ENCODE measurements at regions not wholly inside any gene's neighbourhood (a gene's known extent, or its start where the extent isn't known, plus 50 kb on each side); places are given as distances from the start of the nearest gene placed in this dataset.

GRCh38 chr1:185661971-185662370, 72.2 kb upstream of the HMCN1 start (continued):
- TF ChIP-seq, protein P1, sequence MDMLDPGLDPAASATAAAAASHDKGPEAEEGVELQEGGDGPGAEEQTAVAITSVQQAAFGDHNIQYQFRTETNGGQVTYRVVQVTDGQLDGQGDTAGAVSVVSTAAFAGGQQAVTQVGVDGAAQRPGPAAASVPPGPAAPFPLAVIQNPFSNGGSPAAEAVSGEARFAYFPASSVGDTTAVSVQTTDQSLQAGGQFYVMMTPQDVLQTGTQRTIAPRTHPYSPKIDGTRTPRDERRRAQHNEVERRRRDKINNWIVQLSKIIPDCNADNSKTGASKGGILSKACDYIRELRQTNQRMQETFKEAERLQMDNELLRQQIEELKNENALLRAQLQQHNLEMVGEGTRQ (IDR thresholded peaks at IDR 0.05) = no peak

- no peak for DNase-seq (ENCODE audit: low read depth in 1 of 2, low spot score in 1 of 2)
- H3K4me1 ChIP-seq = 0 out of 3 replicates have a peak, but pooled peaks cover 2% of the 10 kb centered on the region
- POLR2A ChIA-PET = no interaction called here
- TF ChIP-seq CBX2 (IDR thresholded peaks at IDR 0.05; ENCODE audit: borderline replicate concordance, low read depth) (no peak), ATOH8 (CRISPR knock-in tag; IDR thresholded peaks at IDR 0.05; ENCODE audit: low read depth) (no peak), CHD2 (IDR thresholded peaks at IDR 0.05; ENCODE audit: low read length, partially characterized antibody) (no peak), CEBPB (IDR thresholded peaks at IDR 0.05) (no peak), HEYL (CRISPR knock-in tag; IDR thresholded peaks at IDR 0.05) (no peak), HOXB13 (CRISPR knock-in tag; IDR thresholded peaks at IDR 0.05; ENCODE audit: low read depth) (no peak)
- H3K9me3 ChIP-seq = no peaks in the 10 kb centered on the region
- no peak overlapping the region for H3K4me3 ChIP-seq
- CTCF ChIA-PET = no interaction called here
- ATAC-seq = no peak
- no peak overlapping the region for H3K27ac ChIP-seq
- 92% methylated on average over 3 of the region's 3 CpGs for WGBS (ENCODE audit: missing lambda C conversion rate)
- no peak for FAIRE-seq
- H3K4me2 ChIP-seq = no peak overlapping the region
Observed at GRCh38 chr1:185656663-185657062, 77.5 kb upstream of the HMCN1 start.

DNA sequence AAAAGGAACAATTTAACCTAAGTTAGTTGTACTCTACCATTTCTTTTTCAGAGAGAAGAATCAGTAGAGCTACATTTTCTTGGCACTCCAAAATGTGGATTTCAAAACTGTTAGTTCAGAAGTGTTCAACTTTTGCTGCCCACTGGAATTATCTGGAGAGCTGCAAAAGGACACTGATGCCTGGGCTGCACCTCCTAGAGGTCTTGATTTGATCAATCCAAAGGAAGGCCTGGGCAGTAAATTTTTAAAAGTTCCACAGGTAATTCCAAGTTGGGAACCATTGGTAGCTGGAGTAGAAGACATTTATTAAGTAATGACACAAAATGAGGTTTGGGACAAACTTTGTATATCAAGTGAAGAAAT, 79.3 kb upstream of the HMCN1 start:
- Histone ChIP-seq H3K9me3 (no peaks in the 10 kb centered on the region), H3K4me2 (no peak overlapping the region), H3K27ac (no peak overlapping the region), H3K4me1 (peaks cover 11% of the 10 kb centered on the region), H3K4me3 (no peak overlapping the region)
- TF ChIP-seq BHLHE40 (IDR thresholded peaks at IDR 0.05; ENCODE audit: low read depth, low read length) (no peak), NFE2L2 (conservative IDR thresholded peaks at IDR 0.05; ENCODE audit: low read length) (no peak), GATA3 (IDR thresholded peaks at IDR 0.05; ENCODE audit: borderline replicate concordance) (no peak), CHD2 (IDR thresholded peaks at IDR 0.05; ENCODE audit: low read length, partially characterized antibody) (no peak), MAZ (IDR thresholded peaks at IDR 0.05; ENCODE audit: borderline replicate concordance, low read depth, low read length) (no peak), HOXA7 (CRISPR knock-in tag; IDR thresholded peaks at IDR 0.05) (no peak), CEBPB (IDR thresholded peaks at IDR 0.05) (no peak), MAFK (IDR thresholded peaks at IDR 0.05; ENCODE audit: partially characterized antibody) (no peak), CBX8 (IDR thresholded peaks at IDR 0.05) (no peak), EHMT2 (IDR thresholded peaks at IDR 0.05; ENCODE audit: low read depth) (no peak)
- TF ChIP-seq, protein P1 (IDR thresholded peaks at IDR 0.05) = no peak
- TF ChIP-seq, protein P2, sequence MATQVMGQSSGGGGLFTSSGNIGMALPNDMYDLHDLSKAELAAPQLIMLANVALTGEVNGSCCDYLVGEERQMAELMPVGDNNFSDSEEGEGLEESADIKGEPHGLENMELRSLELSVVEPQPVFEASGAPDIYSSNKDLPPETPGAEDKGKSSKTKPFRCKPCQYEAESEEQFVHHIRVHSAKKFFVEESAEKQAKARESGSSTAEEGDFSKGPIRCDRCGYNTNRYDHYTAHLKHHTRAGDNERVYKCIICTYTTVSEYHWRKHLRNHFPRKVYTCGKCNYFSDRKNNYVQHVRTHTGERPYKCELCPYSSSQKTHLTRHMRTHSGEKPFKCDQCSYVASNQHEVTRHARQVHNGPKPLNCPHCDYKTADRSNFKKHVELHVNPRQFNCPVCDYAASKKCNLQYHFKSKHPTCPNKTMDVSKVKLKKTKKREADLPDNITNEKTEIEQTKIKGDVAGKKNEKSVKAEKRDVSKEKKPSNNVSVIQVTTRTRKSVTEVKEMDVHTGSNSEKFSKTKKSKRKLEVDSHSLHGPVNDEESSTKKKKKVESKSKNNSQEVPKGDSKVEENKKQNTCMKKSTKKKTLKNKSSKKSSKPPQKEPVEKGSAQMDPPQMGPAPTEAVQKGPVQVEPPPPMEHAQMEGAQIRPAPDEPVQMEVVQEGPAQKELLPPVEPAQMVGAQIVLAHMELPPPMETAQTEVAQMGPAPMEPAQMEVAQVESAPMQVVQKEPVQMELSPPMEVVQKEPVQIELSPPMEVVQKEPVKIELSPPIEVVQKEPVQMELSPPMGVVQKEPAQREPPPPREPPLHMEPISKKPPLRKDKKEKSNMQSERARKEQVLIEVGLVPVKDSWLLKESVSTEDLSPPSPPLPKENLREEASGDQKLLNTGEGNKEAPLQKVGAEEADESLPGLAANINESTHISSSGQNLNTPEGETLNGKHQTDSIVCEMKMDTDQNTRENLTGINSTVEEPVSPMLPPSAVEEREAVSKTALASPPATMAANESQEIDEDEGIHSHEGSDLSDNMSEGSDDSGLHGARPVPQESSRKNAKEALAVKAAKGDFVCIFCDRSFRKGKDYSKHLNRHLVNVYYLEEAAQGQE (IDR thresholded peaks at IDR 0.05) = no peak
- no peak for DNase-seq (ENCODE audit: low read depth in 1 of 2, low spot score in 1 of 2)
- no peak for ATAC-seq
- CTCF ChIA-PET = no interaction called here
- no peak for FAIRE-seq
- POLR2A ChIA-PET = no interaction called here
